GM23248 (cell line): ENCODE measurements at regions not wholly inside any gene's neighbourhood (a gene's known extent, or its start where the extent isn't known, plus 50 kb on each side); places are given as distances from the start of the nearest gene placed in this dataset.

Experiments used
- DNase-seq: peaks from one replicate; pipeline ENCODE4 v3.0.0-alpha.2; 2015
- H2AFZ ChIP-seq: fragments of 200-600 bp; sonication (generic); 2 replicates; pipeline ENCODE4 v1.6.1; 2016; ENCODE audit warnings: antibody characterized with exemption
- H3F3A ChIP-seq: fragments of 200-600 bp; sonication (generic); 2 replicates; pipeline ENCODE4 v1.6.1; 2016; ENCODE audit warnings: mild to moderate bottlenecking, antibody characterized with exemption, mixed run types; ENCODE audit not compliant: insufficient read depth
- H3K27ac ChIP-seq: fragments of 200-600 bp; sonication (generic); 2 replicates; pipeline ENCODE4 v1.5.1; 2016; ENCODE audit warnings: mild to moderate bottlenecking
- H3K27me3 ChIP-seq: fragments of 200-600 bp; sonication (generic); replicated peaks from 2 replicates; pipeline ENCODE4 v1.6.1; 2016; ENCODE audit warnings: mild to moderate bottlenecking; ENCODE audit not compliant: insufficient read depth
- H3K36me3 ChIP-seq: fragments of 200-600 bp; sonication (generic); 2 replicates; pipeline ENCODE4 v1.6.1; 2016; ENCODE audit warnings: low read depth, mild to moderate bottlenecking
- H3K4me1 ChIP-seq: fragments of 200-600 bp; sonication (generic); 2 replicates; pipeline ENCODE4 v1.6.1; 2016; ENCODE audit warnings: mild to moderate bottlenecking; ENCODE audit not compliant: insufficient read depth
- H3K4me2 ChIP-seq: fragments of 200-600 bp; sonication (generic); one replicate; pipeline ENCODE4 v1.6.1; 2016; ENCODE audit warnings: mild to moderate bottlenecking; ENCODE audit not compliant: unreplicated experiment
- H3K4me3 ChIP-seq: fragments of 200-600 bp; sonication (generic); 2 replicates; pipeline ENCODE4 v1.5.1; 2016; ENCODE audit warnings: mild to moderate bottlenecking
- H3K79me2 ChIP-seq: fragments of 200-600 bp; sonication (generic); 2 replicates; pipeline ENCODE4 v1.6.1; 2016; ENCODE audit warnings: mild to moderate bottlenecking; ENCODE audit not compliant: insufficient read depth
- H3K9ac ChIP-seq: fragments of 200-600 bp; sonication (generic); 2 replicates; pipeline ENCODE4 v1.6.1; 2016; ENCODE audit warnings: mild to moderate bottlenecking
- H3K9me2 ChIP-seq: fragments of 200-600 bp; sonication (generic); 2 replicates; pipeline ENCODE4 v1.6.1; 2016; ENCODE audit warnings: mixed run types, mild to moderate bottlenecking, moderate library complexity; ENCODE audit not compliant: insufficient read depth
- H3K9me3 ChIP-seq: fragments of 200-600 bp; sonication (generic); one replicate; pipeline ENCODE4 v1.6.1; 2017; ENCODE audit warnings: low read depth
- H4K20me1 ChIP-seq: fragments of 200-600 bp; sonication (generic); 2 replicates; pipeline ENCODE4 v1.6.0; 2016; ENCODE audit not compliant: insufficient read depth
- EZH2 ChIP-seq: fragments of 200-600 bp; sonication (generic); IDR thresholded peaks from 2 replicates; pipeline ENCODE4 v1.6.1; 2018; ENCODE audit warnings: antibody characterized with exemption, mild to moderate bottlenecking; ENCODE audit not compliant: insufficient read depth, poor library complexity, severe bottlenecking
- EZH2phosphoT487 ChIP-seq: fragments of 200-600 bp; sonication (generic); IDR thresholded peaks from 2 replicates; pipeline ENCODE4 v1.6.1; 2018; ENCODE audit warnings: antibody characterized with exemption, moderate library complexity, mild to moderate bottlenecking, low read depth; ENCODE audit not compliant: insufficient read depth
- WGBS, 2 experiments: methylation state at CpG; one replicate each; pipeline ENCODE4 v1.1.6; 2015 to 2017; ENCODE audit warnings: low lambda C conversion rate in 2 of 2, low coverage in 1 of 2; ENCODE audit errors: missing lambda C conversion rate in 2 of 2; 5-methylcytosine and 5-hydroxymethylcytosine counted together
- in situ Hi-C: fragments of 300-500 bp; cut with MboI; formaldehyde crosslinking; loops from 2 replicates; pipeline ENCODE4 v1.15.0; 2020

- Histone ChIP-seq H3K9ac (no peak overlapping the region), H3K4me1 (no peaks in the 10 kb centered on the region), H2AFZ (no peak overlapping the region), H3K4me3 (no peak overlapping the region), H3K27ac (no peak overlapping the region), H3K79me2 (no peaks in the 10 kb centered on the region), H3K27me3 (no peaks in the 10 kb centered on the region), H4K20me1 (no peaks in the 10 kb centered on the region), H3K4me2 (no peak overlapping the region), H3K36me3 (no peaks in the 10 kb centered on the region), H3F3A (no peaks in the 10 kb centered on the region), H3K9me2 (no peaks in the 10 kb centered on the region), H3K9me3 (no peaks in the 10 kb centered on the region)
- WGBS, 2 experiments: 55 to 58% methylated on average over 10 of the region's 10 CpGs
- in situ Hi-C loops: no loop called here
- no peak for DNase-seq
- no peak for TF ChIP-seq EZH2phosphoT487
- TF ChIP-seq EZH2: no peak
Measured at GRCh38 chr2:16191431-16192200, 251.3 kb downstream of the MYCN start.

DNA sequence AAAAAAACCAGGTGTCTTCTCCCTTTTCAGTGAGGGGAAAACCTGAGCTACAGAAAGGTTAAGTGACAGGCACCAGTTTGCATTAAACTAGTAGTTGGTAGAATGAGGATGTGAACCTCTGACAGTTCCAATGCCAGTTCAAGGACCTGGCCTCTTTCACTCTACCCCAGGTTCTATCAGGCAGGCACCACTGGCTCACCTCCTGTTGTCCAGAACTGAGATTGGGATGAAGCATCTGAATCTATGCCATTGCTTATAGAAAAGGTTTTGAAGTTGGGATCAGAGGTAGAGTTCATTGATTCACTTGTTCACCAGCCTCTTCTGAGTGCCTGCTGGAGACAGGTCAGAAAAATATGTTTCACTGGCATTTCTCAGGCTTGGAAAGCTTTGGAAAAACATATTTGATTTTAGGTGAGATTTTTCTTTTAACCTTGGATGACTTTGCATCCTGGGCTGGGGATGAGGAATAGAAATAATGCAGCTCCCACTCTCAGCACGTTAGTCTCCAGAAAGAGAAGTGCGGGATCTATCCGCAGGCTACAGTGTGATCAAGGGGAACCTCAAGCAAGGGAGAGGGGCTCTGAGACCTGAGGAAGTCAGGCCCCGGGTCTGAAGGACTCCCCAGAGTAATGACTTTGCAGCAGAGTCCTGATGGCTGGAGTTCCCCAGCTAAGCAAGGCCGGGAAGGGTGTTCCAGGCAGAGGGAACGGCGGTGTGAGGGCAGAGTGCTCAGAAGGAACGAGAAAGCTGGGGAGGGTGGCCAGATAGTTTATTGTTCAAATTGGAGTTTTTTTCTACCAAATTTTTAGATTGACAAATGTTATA, 250.3 kb downstream of the MYCN start:
- Histone ChIP-seq H3F3A (no peaks in the 10 kb centered on the region), H3K4me3 (no peak overlapping the region), H3K4me1 (no peaks in the 10 kb centered on the region), H3K27me3 (no peaks in the 10 kb centered on the region), H3K9me3 (no peaks in the 10 kb centered on the region), H3K9me2 (no peaks in the 10 kb centered on the region), H2AFZ (no peak overlapping the region), H4K20me1 (no peaks in the 10 kb centered on the region), H3K27ac (no peak overlapping the region), H3K4me2 (no peak overlapping the region), H3K36me3 (no peaks in the 10 kb centered on the region), H3K79me2 (no peaks in the 10 kb centered on the region), H3K9ac (no peak overlapping the region)
- WGBS, 2 experiments: 48% methylated on average over 8 of the region's 8 CpGs
- in situ Hi-C loops: no loop called here
- no peak for DNase-seq
- TF ChIP-seq EZH2phosphoT487 (no peak), EZH2 (no peak)

DNA sequence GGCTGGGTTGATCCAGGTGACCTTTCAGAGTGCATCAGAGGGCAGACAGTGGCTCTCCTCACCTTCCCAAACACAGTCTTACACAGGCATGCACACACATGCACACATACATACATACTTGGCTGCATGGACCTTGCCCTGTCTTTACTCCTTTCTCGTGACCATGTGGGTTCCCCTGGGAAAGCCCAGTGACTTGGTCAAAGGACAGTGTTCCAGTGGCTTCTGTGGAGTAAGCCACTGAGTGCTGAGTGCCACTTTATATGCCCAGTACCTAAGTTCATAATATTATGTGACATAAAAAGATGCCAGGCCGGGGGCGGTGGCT, 249.4 kb downstream of the MYCN start:
- TF ChIP-seq EZH2: no peak
- no peak for TF ChIP-seq EZH2phosphoT487
- no peak overlapping the region for H3K9ac ChIP-seq
- no peaks in the 10 kb centered on the region for H3K9me2 ChIP-seq
- 49 to 66% methylated on average over 3 of the region's 3 CpGs for WGBS, 2 experiments
- no peaks in the 10 kb centered on the region for H3K9me3 ChIP-seq
- no peaks in the 10 kb centered on the region for H3K36me3 ChIP-seq
- no peak for DNase-seq
- H3K27ac ChIP-seq: no peak overlapping the region
- in situ Hi-C loops: no loop called here
- no peak overlapping the region for H3K4me3 ChIP-seq
- no peak overlapping the region for H2AFZ ChIP-seq
- H3K4me1 ChIP-seq: no peaks in the 10 kb centered on the region
- H3K27me3 ChIP-seq: no peaks in the 10 kb centered on the region
- no peaks in the 10 kb centered on the region for H3K79me2 ChIP-seq
- no peaks in the 10 kb centered on the region for H4K20me1 ChIP-seq
- no peaks in the 10 kb centered on the region for H3F3A ChIP-seq
- H3K4me2 ChIP-seq: no peak overlapping the region

GRCh38 chr2:16189029-16189835, 248.9 kb downstream of the MYCN start:
- no peaks in the 10 kb centered on the region for H3K9me3 ChIP-seq
- H3K27ac ChIP-seq: no peak overlapping the region
- H3K79me2 ChIP-seq: no peaks in the 10 kb centered on the region
- no peaks in the 10 kb centered on the region for H3F3A ChIP-seq
- in situ Hi-C loops: no loop called here
- H3K27me3 ChIP-seq: no peaks in the 10 kb centered on the region
- no peak for DNase-seq
- no peaks in the 10 kb centered on the region for H4K20me1 ChIP-seq
- H3K9ac ChIP-seq: no peak overlapping the region
- TF ChIP-seq EZH2: no peak
- TF ChIP-seq EZH2phosphoT487: no peak
- no peaks in the 10 kb centered on the region for H3K9me2 ChIP-seq
- no peaks in the 10 kb centered on the region for H3K4me1 ChIP-seq
- H2AFZ ChIP-seq: no peak overlapping the region
- no peaks in the 10 kb centered on the region for H3K36me3 ChIP-seq
- H3K4me3 ChIP-seq: no peak overlapping the region
- WGBS, 2 experiments: 36 to 37% methylated on average over 5 of the region's 5 CpGs
- no peak overlapping the region for H3K4me2 ChIP-seq
